HG02870 (cell line): ENCODE measurements at regions not wholly inside any gene's neighbourhood (a gene's known extent, or its start where the extent isn't known, plus 50 kb on each side); places are given as distances from the start of the nearest gene placed in this dataset.
"Not testable (repeated sequence)": the region's sequence is repeated elsewhere in the genome, so short reads cannot be mapped to it uniquely, and the experiment has no call there.

Source experiments
- ATAC-seq: cut with Tn5 transposase; IDR thresholded peaks from one replicate; pipeline ENCODE4 v1.9.1; 2021; ENCODE audit warnings: mild to moderate bottlenecking, moderate library complexity; ENCODE audit not compliant: unreplicated experiment

DNA sequence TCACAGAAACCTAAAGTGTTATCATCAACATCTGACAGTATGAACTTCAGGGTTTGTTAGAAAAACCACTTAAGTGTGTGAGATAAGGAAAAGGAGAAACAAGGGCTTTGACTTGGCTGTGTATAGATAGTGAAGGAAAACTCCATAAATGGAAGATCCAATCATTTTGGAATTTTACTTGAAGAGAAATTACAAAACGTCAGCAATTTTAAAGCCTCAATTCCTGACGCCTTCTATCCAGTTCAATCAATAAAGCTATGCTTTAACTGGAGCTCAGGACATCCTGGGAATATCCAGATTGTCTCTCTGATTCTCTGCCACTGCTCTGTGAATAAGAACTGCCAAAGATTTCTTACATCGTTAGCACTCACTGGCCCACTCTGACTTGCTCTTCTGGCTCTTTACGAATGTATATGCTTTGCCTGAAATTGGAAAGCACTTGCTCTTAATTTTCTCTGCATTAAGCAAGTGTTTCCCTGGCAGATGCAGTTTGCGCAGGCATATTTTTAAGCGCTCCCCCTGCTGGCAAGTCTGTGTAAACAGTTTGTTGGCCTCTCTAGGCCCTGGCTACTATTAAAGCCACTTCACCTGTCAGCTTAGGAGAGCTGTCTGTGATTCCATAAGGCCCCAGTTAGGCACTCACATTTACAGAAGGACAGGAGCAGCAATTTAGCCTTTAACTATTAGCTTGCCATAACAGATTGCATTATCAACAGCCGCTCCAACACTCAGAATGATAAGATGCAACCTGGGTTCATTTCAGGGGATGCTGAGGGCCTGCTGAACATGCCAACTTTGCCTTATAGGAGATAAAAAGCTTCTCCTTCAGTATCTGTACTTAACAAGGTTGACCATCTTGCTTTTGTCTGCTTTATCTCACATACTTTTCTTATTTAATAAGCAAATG, 251.4 kb upstream of the DDX53 start:
- ATAC-seq: peak; percentile 88

DNA sequence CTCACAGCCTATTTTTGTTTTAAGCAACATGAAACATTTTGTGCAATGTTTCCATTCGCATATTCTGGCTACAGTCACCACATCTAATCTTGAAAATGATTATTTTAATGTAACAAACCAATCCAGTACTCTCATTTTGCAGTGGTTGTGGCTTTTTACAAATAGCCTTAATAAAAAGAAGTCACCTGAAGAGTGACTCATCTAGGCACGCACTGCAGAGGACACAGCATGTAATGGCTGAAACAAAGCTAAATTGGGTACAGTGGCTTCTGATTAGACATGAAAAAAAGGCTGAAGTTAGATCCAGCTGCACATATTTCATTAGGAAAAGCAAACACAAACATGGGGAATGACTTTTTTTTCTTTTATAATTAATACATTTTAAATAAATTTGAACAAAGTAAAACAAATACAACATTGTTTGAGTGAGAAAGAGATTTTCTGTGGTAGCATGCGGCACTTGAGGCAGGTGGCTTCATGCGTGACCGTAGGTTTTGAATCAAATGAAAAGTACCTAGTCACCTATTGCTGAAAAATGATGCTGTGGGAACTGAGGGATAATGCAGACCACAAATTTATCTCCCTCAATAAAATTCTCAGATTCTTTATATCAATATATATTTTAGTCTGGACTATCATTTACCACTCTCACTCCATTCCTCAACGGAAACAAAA, 240.8 kb upstream of the DDX53 start:
- peak; percentile 76 for ATAC-seq

- no peak for ATAC-seq
These were observed 239.2 kb upstream of the DDX53 start for GRCh38 chrX:22760513-22761057.

- ATAC-seq: no peak
These were observed 211.5 kb upstream of the DDX53 start for GRCh38 chrX:22788221-22788620.

- no peak for ATAC-seq
These were observed 204.1 kb upstream of the DDX53 start for GRCh38 chrX:22795671-22796070.

- no peak for ATAC-seq
These were observed 199.4 kb upstream of the DDX53 start for GRCh38 chrX:22800360-22800759.

DNA sequence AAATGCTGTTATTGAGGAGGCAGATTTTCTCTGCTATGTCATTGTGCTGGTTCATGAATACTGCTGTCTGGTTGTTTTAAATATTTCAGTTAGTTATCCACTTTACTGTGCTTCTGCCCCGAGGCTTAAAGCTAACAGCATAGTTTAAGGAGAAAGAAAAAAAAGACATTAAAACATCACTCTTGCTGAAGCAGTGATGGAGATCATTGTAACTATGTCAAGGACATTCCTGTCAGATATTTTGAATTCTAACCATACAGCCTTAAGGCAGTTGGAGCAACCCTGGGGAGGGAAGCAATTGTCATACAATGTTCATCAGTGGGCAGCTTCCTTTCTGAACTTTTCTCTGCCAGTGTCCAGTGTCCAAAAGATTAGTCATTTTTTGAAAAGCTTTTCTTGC, 199.0 kb upstream of the DDX53 start:
- ATAC-seq: no peak

- ATAC-seq: no peak
These were observed 196.4 kb upstream of the DDX53 start for GRCh38 chrX:22803353-22803752.

- ATAC-seq: no peak
These were observed 188.9 kb upstream of the DDX53 start for GRCh38 chrX:22810876-22811275.

- ATAC-seq: no peak
These were observed 181.7 kb upstream of the DDX53 start for GRCh38 chrX:22818061-22818460.

GRCh38 chrX:22855693-22856092, 144.1 kb upstream of the DDX53 start:
- ATAC-seq: no peak

- no peak for ATAC-seq
These were observed 140.1 kb upstream of the DDX53 start for GRCh38 chrX:22859642-22860041.

DNA sequence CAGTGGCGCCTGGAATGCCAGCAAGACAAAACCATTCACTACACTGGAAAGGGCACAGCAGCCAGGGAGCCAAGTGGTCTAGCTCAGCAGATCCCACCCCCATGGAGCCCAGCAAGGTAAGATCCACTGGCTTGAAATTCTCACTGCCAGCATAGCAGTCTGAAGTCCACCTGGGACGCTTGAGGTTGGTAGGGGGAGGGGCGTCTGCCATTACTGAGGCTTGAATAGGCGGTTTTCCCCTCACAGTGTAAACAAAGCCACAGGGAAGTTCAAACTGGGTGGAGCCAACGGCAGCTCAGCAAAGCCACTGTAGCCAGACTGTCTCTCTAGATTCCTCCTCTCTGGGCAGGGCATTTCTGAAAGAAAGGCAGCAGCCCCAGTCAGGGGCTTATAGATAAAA, 133.0 kb upstream of the DDX53 start:
- ATAC-seq: not testable (repeated sequence)

DNA sequence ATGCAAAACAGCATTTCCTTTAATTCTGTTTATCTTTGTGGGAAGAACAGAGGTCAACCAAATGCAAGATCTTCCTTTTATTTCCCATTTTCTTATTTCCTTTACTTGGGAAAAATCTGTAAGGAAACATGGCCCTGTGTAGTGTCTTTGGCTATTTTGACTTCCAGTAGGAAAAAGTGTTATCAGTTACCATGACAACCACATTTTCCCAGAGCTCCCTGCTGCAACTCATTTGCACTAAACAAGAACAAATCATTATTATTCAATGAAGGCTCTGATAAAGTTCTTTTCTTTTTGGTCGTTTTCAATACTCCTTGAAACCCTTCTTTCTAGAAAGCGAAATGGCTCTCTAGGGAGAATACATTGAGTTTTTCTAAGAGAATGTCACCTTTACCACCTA, 117.2 kb upstream of the DDX53 start:
- no peak for ATAC-seq

- no peak for ATAC-seq
These were observed 109.9 kb upstream of the DDX53 start for GRCh38 chrX:22889819-22890218.

GRCh38 chrX:22912616-22913015, 87.1 kb upstream of the DDX53 start:
- ATAC-seq: no peak

GRCh38 chrX:22922961-22923360, 76.8 kb upstream of the DDX53 start:
- ATAC-seq: no peak

GRCh38 chrX:22934640-22935039, 65.1 kb upstream of the DDX53 start:
- ATAC-seq: no peak

DNA sequence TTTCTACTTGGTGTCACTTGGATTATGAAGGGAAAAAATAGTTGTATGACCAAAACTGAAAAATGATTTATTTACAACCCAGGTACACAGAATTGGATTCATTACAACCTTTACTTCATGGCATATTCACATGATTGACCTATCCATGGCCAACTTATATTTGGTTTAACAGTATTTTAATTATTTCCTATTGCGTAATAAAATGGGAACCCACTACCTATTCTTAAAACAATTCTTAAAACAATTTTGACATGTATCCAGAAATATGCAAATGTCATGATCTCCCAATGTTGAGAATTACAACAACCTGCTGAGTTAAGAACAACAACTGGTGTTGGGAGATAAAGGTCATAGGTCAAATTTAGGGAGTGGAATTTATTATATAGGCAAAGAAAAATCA, 54.8 kb upstream of the DDX53 start:
- no peak for ATAC-seq
